WTC11 (cell line): ENCODE measurements at regions not wholly inside any gene's neighbourhood (a gene's known extent, or its start where the extent isn't known, plus 50 kb on each side); places are given as distances from the start of the nearest gene placed in this dataset.

Source experiments
- ATAC-seq: fragments of 200-7000 bp; cut with Tn5 transposase; 2 replicates; pipeline ENCODE4 v1.10.0; 2021; ENCODE audit warnings: mild to moderate bottlenecking, moderate library complexity
- CTCF ChIA-PET: fragments of 300-600 bp; sonication (Branson Sonifier 250); formaldehyde crosslinking; loops from one replicate; lab custom pipeline; 2021; ENCODE audit warnings: antibody characterized with exemption; lab: Charles Lee
- POLR2A ChIA-PET: fragments of 350-600 bp; sonication (Branson Sonifier 250); formaldehyde crosslinking; loops from one replicate; lab custom pipeline; 2021; ENCODE audit warnings: antibody characterized with exemption; lab: Charles Lee
- DNase-seq: peaks from one replicate; pipeline ENCODE4 v3.0.0; 2021; ENCODE audit warnings: low spot score
- H3K27ac Mint-ChIP-seq: 2 replicates; pipeline ENCODE4 v1.8.0; 2021; ENCODE audit warnings: mixed read lengths
- H3K27me3 Mint-ChIP-seq: 2 replicates; pipeline ENCODE4 v1.8.0; 2021; ENCODE audit warnings: low read depth, mild to moderate bottlenecking, moderate library complexity, mixed read lengths
- H3K36me3 Mint-ChIP-seq: 2 replicates; pipeline ENCODE4 v1.8.0; 2021; ENCODE audit warnings: mixed read lengths
- H3K4me1 Mint-ChIP-seq: 2 replicates; pipeline ENCODE4 v1.8.0; 2022; ENCODE audit warnings: mixed read lengths
- H3K4me3 Mint-ChIP-seq: 2 replicates; pipeline ENCODE4 v1.8.0; 2021; ENCODE audit warnings: mild to moderate bottlenecking, moderate library complexity, mixed read lengths
- H3K9me3 Mint-ChIP-seq: 2 replicates; pipeline ENCODE4 v1.8.0; 2021; ENCODE audit warnings: mixed read lengths
- CBFB ChIP-seq: sonication (generic); formaldehyde crosslinking; IDR thresholded peaks from 2 replicates; pipeline ENCODE4 v1.8.1; 2022; ENCODE audit warnings: mild to moderate bottlenecking, low read depth, missing genetic modification reagents
- CREB1 ChIP-seq: sonication (generic); formaldehyde crosslinking; IDR thresholded peaks from 2 replicates; pipeline ENCODE4 v1.8.0; 2023; ENCODE audit warnings: mild to moderate bottlenecking, missing genetic modification reagents
- ETV6 ChIP-seq: sonication (generic); formaldehyde crosslinking; IDR thresholded peaks from 2 replicates; pipeline ENCODE4 v1.8.1; 2022; ENCODE audit warnings: mild to moderate bottlenecking, missing genetic modification reagents
- FOXP1 ChIP-seq: sonication (generic); formaldehyde crosslinking; IDR thresholded peaks from 2 replicates; pipeline ENCODE4 v1.8.0; 2022; ENCODE audit warnings: missing genetic modification reagents, mild to moderate bottlenecking, moderate library complexity, borderline replicate concordance
- GRHL2 ChIP-seq: fragments of 250-450 bp; sonication (Bioruptor Pico); IDR thresholded peaks from 2 replicates; pipeline ENCODE4 v1.8.0; 2022; ENCODE audit warnings: mild to moderate bottlenecking, moderate library complexity; ENCODE audit not compliant: insufficient replicate concordance, severe bottlenecking
- HMGA2 ChIP-seq: fragments of 250-450 bp; sonication (Bioruptor Pico); IDR thresholded peaks from 2 replicates; pipeline ENCODE4 v1.4.0; 2021; ENCODE audit warnings: mild to moderate bottlenecking, moderate library complexity
- JUN ChIP-seq: sonication (generic); formaldehyde crosslinking; IDR thresholded peaks from 2 replicates; pipeline ENCODE4 v1.8.0; 2023; ENCODE audit warnings: mild to moderate bottlenecking, missing genetic modification reagents
- MAX ChIP-seq: sonication (generic); formaldehyde crosslinking; IDR thresholded peaks from 2 replicates; pipeline ENCODE4 v1.8.0; 2022; ENCODE audit warnings: mild to moderate bottlenecking, missing genetic modification reagents
- MXD4 ChIP-seq: fragments of 250-450 bp; sonication (Bioruptor Pico); IDR thresholded peaks from 2 replicates; pipeline ENCODE4 v1.8.0; 2021; ENCODE audit warnings: mild to moderate bottlenecking, moderate library complexity, borderline replicate concordance
- RELA ChIP-seq: sonication (generic); formaldehyde crosslinking; IDR thresholded peaks from 2 replicates; pipeline ENCODE4 v1.8.1; 2022; ENCODE audit warnings: missing genetic modification reagents, mild to moderate bottlenecking, borderline replicate concordance
- ZNF121 ChIP-seq: sonication (generic); formaldehyde crosslinking; IDR thresholded peaks from 2 replicates; pipeline ENCODE4 v1.8.0; 2023; ENCODE audit warnings: missing genetic modification reagents
- ZNF671 ChIP-seq: fragments of 250-450 bp; sonication (Bioruptor Pico); IDR thresholded peaks from 2 replicates; pipeline ENCODE4 v1.8.0; 2021; ENCODE audit warnings: mild to moderate bottlenecking
- TF ChIP-seq, protein P1 (sequence below): sonication (generic); formaldehyde crosslinking; IDR thresholded peaks from 2 replicates; pipeline ENCODE4 v1.8.1; 2022; ENCODE audit warnings: mild to moderate bottlenecking, missing genetic modification reagents, moderate library complexity, borderline replicate concordance
- TF ChIP-seq, protein P2 (sequence below): sonication (generic); formaldehyde crosslinking; IDR thresholded peaks from 2 replicates; pipeline ENCODE4 v1.8.1; 2023; ENCODE audit warnings: mild to moderate bottlenecking, missing genetic modification reagents, moderate library complexity
- TF ChIP-seq, protein P3 (sequence below): sonication (generic); formaldehyde crosslinking; IDR thresholded peaks from 2 replicates; pipeline ENCODE4 v1.8.1; 2023; ENCODE audit warnings: mild to moderate bottlenecking, missing genetic modification reagents
- TF ChIP-seq, protein P4 (sequence below): sonication (generic); formaldehyde crosslinking; IDR thresholded peaks from 2 replicates; pipeline ENCODE4 v1.8.0; 2023; ENCODE audit warnings: missing genetic modification reagents

GRCh38 chr4:158008551-158009218 is 164.1 kb downstream of the GASK1B start:
- H3K27ac Mint-ChIP-seq: peak overlapping the region; percentile 13; the same call in 1 of the 2 replicates
- TF ChIP-seq CBFB (CRISPR knock-in tag): no peak
- TF ChIP-seq, protein P1, sequence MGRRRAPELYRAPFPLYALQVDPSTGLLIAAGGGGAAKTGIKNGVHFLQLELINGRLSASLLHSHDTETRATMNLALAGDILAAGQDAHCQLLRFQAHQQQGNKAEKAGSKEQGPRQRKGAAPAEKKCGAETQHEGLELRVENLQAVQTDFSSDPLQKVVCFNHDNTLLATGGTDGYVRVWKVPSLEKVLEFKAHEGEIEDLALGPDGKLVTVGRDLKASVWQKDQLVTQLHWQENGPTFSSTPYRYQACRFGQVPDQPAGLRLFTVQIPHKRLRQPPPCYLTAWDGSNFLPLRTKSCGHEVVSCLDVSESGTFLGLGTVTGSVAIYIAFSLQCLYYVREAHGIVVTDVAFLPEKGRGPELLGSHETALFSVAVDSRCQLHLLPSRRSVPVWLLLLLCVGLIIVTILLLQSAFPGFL: no peak
- TF ChIP-seq MXD4 (CRISPR knock-in tag): no peak
- no peak for ATAC-seq
- no peaks in the 10 kb centered on the region for H3K36me3 Mint-ChIP-seq
- H3K27me3 Mint-ChIP-seq: no peaks in the 10 kb centered on the region
- no peaks in the 10 kb centered on the region for H3K4me1 Mint-ChIP-seq
- no peaks in the 10 kb centered on the region for H3K9me3 Mint-ChIP-seq
- no peak overlapping the region for H3K4me3 Mint-ChIP-seq
- no peak for DNase-seq
- POLR2A ChIA-PET: no interaction called here
- CTCF ChIA-PET: no interaction called here

DNA sequence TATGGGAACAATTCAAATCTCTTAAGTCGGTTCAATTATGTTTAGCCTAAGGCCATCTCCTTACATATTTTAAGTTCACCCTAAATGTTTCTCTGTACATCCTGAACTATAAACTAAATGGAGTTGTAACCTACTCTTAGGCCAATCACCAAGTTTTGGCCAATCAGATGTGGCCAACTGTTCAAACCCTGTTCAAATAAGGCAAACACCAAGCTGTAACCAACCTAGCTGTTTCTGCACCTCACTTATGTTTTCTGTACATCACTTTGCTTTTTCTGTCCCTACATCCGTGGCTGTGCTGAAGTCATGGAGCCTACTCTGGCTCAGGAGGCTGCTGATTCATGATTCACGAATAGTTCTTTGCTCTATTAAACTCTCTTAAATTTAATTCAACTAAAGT is 165.3 kb downstream of the GASK1B start:
- TF ChIP-seq MAX: no peak
- no peak for TF ChIP-seq GRHL2
- TF ChIP-seq, protein P2, sequence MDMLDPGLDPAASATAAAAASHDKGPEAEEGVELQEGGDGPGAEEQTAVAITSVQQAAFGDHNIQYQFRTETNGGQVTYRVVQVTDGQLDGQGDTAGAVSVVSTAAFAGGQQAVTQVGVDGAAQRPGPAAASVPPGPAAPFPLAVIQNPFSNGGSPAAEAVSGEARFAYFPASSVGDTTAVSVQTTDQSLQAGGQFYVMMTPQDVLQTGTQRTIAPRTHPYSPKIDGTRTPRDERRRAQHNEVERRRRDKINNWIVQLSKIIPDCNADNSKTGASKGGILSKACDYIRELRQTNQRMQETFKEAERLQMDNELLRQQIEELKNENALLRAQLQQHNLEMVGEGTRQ (CRISPR knock-in tag): no peak
- TF ChIP-seq RELA (CRISPR knock-in tag): no peak
- TF ChIP-seq, protein P3, sequence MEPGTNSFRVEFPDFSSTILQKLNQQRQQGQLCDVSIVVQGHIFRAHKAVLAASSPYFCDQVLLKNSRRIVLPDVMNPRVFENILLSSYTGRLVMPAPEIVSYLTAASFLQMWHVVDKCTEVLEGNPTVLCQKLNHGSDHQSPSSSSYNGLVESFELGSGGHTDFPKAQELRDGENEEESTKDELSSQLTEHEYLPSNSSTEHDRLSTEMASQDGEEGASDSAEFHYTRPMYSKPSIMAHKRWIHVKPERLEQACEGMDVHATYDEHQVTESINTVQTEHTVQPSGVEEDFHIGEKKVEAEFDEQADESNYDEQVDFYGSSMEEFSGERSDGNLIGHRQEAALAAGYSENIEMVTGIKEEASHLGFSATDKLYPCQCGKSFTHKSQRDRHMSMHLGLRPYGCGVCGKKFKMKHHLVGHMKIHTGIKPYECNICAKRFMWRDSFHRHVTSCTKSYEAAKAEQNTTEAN (CRISPR knock-in tag): no peak
- TF ChIP-seq ZNF121: no peak
- H3K4me1 Mint-ChIP-seq: no peaks in the 10 kb centered on the region
- no peaks in the 10 kb centered on the region for H3K36me3 Mint-ChIP-seq
- no peaks in the 10 kb centered on the region for H3K27me3 Mint-ChIP-seq
- ATAC-seq (no peak), DNase-seq (no peak)
- CTCF ChIA-PET: no interaction called here
- H3K27ac Mint-ChIP-seq: no peak overlapping the region
- H3K9me3 Mint-ChIP-seq: no peaks in the 10 kb centered on the region
- POLR2A ChIA-PET: no interaction called here
- H3K4me3 Mint-ChIP-seq: no peak overlapping the region

DNA sequence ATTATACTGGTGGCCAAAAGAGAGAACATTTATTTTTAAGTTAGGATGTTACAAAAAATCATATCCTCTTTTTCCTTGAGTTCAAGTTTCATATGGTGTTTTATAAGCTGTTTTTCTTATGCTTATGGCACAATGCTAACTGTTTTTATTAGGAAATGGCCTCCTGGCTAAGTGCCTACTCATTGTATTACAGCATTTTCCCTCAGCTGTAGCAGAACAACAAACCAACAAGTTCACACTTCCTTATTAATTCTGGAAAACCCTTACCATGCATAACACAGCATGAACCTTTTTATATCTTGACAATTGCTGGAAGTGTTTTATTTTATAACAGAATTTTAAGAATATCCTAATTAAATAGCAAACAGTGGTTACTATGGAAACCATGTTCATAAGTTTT is 165.8 kb downstream of the GASK1B start:
- Mint-ChIP-seq H3K36me3 (no peaks in the 10 kb centered on the region), H3K9me3 (no peaks in the 10 kb centered on the region), H3K27ac (no peak overlapping the region), H3K27me3 (no peaks in the 10 kb centered on the region), H3K4me1 (no peaks in the 10 kb centered on the region), H3K4me3 (no peak overlapping the region)
- DNase-seq (no peak), ATAC-seq (no peak)
- POLR2A ChIA-PET: no interaction called here
- CTCF ChIA-PET: no interaction called here
- TF ChIP-seq JUN: no peak
- no peak for TF ChIP-seq HMGA2 (CRISPR knock-in tag)
- TF ChIP-seq, protein P1: no peak
- no peak for TF ChIP-seq ETV6 (CRISPR knock-in tag)
- no peak for TF ChIP-seq CREB1 (CRISPR knock-in tag)
- TF ChIP-seq, protein P4, sequence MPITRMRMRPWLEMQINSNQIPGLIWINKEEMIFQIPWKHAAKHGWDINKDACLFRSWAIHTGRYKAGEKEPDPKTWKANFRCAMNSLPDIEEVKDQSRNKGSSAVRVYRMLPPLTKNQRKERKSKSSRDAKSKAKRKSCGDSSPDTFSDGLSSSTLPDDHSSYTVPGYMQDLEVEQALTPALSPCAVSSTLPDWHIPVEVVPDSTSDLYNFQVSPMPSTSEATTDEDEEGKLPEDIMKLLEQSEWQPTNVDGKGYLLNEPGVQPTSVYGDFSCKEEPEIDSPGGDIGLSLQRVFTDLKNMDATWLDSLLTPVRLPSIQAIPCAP (CRISPR knock-in tag): no peak
- no peak for TF ChIP-seq MXD4 (CRISPR knock-in tag)

DNA sequence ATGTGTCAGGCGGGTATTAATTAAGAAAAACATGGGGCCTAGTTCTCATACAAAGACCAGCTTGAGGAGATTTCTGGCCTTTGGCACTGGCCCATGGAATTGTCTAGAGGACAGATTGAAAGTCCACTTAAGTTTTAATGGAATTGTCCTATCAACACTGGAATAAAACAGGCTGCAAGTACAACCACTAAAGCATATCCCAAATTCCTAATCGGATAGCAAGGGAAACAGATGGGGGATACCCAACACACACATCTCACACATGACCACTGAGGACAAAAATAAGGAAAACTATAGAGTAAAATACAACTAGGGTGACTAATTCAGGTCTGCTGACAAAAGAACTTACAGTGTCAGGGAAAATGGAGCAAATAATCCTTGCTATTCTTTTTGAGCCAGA is 167.8 kb downstream of the GASK1B start:
- no peak for DNase-seq
- H3K36me3 Mint-ChIP-seq: no peaks in the 10 kb centered on the region
- CTCF ChIA-PET: no interaction called here
- POLR2A ChIA-PET: no interaction called here
- no peaks in the 10 kb centered on the region for H3K4me1 Mint-ChIP-seq
- no peak overlapping the region for H3K4me3 Mint-ChIP-seq
- TF ChIP-seq ZNF671: no peak
- TF ChIP-seq HMGA2 (CRISPR knock-in tag): no peak
- TF ChIP-seq FOXP1 (CRISPR knock-in tag): no peak
- no peak for ATAC-seq
- H3K27ac Mint-ChIP-seq: no peak overlapping the region
- no peaks in the 10 kb centered on the region for H3K27me3 Mint-ChIP-seq
- no peaks in the 10 kb centered on the region for H3K9me3 Mint-ChIP-seq
